Sciatic nerve (tissue), 2 donors: ENCODE measurements at regions not wholly inside any gene's neighbourhood (a gene's known extent, or its start where the extent isn't known, plus 50 kb on each side); places are given as distances from the start of the nearest gene placed in this dataset.

Experiments used
- ATAC-seq: fragments of 200-7000 bp; cut with Tn5 transposase; one replicate; pipeline ENCODE4 v1.9.1; 2020; ENCODE audit warnings: mild to moderate bottlenecking, moderate library complexity
- DNase-seq: peaks from one replicate; pipeline ENCODE4 v3.0.0-alpha.2; 2020; ENCODE audit warnings: low spot score
- intact Hi-C: fragments of 100-400 bp; cut with DNase I; formaldehyde crosslinking; loops from one replicate; pipeline ENCODE4 v1.14.2; 2022
- donor health status: DM: no; HTN: no; CAD: no.
- donor health status: DM: no; HTN: no; CAD: no.

DNA sequence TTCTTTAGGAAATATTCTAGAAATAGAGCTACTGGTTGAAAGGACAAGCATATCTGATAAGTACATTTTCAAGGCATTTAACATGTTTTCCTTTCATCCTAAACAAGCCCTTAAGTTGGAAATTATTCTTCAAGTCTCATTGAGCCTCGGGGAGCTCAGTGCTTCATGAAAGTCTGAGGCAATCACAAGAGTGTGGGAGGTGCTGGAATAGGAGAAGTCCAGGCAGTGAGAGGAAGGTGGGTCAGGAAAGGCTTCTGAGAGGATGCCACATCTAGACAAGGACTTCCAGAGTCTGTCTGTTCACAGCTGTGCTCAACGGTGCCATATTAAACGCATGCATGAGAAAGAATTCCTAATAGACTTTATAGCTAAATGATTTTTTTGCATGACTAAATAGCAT, 69.8 kb downstream of the CD83 start:
- intact Hi-C loops, result no loop called here
- DNase-seq (no peak), ATAC-seq (no peak)

DNA sequence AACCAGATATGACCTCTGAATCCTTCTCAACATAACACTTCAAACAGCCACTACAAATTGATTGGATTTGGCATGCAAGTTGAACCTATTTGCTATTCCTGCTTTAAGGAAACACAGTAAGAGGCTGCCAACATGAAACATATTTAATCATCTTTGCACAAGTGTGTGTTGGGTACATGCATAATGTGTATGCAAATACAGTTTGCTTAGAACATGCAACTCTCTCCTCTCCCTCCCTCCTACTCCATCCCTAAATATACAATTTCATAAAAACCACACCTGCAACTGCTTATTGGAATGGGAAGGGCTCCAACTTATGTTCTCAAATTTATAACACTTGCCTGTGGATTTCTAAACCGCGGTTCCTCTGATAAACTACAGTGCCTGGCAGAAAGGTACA, 71.5 kb downstream of the CD83 start:
- intact Hi-C loops, result no loop called here
- no peak for DNase-seq
- no peak for ATAC-seq

- intact Hi-C loops, result no loop called here
- DNase-seq (no peak), ATAC-seq (peak; percentile 62)
Observed at GRCh38 chr6:14190191-14190928, 72.8 kb downstream of the CD83 start.

- ATAC-seq (no peak), DNase-seq (no peak)
- intact Hi-C loops, result no loop called here
Observed at GRCh38 chr6:14190929-14191224, 73.3 kb downstream of the CD83 start.

DNA sequence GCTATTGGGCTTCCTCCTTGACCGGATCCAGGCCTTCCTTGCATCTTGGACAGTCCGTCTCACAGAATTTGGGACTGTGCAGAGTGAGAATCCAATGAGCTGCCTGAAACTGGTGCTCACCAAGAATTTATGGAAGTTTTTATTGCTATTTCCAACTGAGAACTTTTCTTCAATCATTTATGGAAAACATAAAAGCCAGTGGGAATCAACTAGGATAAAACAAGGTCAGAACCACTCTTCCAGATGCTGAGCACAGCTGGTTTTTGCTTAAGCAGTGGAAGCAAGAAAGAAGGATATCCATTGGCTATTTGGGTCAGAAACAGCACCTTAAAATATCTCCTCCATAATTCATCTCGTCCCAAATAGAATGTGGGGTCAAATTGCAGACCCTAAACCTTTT, 74.2 kb downstream of the CD83 start:
- intact Hi-C loops, result no loop called here
- DNase-seq, result no peak
- no peak for ATAC-seq

GRCh38 chr6:14192216-14192788, 74.7 kb downstream of the CD83 start:
- DNase-seq, result no peak
- intact Hi-C loops, result no loop called here
- ATAC-seq, result no peak

DNA sequence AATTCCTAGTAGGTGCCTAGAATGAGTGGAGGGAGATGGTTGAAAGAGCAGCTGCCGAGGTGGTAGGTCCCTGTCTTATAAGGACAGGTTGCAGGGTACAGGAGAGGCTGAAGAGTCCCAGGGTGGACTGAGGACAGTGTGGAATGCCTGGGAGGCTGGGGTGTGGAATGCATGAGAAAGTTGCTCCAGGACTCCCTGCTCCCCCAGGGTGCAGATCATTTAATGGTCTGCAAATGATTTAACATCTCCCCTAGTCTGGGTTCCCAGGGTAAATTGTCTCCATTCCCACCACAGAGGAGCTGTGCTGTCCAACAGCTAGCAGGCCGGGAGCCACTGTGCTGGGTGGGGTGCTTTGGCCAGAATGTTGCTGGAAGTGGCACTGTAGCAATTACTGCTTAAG, 76.0 kb downstream of the CD83 start:
- DNase-seq, result no peak
- intact Hi-C loops, result no loop called here
- no peak for ATAC-seq

- no peak for DNase-seq
- intact Hi-C loops, result loop anchor here (2.0 kb wide), 1 partner anchor 34 kb away; no protein-coding TSS in a partner anchor
- ATAC-seq, result no peak
Observed at GRCh38 chr6:14194483-14194882, 76.9 kb downstream of the CD83 start.

DNA sequence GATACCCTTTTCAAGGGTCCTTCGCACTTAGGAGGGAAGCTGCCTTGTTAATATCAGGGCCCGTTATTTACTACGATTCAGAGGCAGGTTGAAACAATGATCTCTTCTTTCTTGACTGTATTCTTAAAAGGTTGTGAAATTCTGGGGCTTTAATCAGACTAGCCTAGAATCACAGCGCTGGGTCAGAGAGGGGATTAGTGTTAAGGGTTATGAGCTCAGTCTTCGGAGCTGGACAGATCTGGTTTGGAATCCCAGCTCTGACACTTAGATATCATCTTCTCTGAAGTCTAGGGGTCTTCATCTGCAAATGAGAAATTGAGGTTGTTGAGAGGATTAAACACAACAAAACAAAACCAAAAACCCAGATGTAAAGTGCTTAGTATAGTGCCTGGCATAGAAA, 77.4 kb downstream of the CD83 start:
- ATAC-seq, result no peak
- DNase-seq, result no peak
- intact Hi-C loops, result loop anchor here (2.0 kb wide), 1 partner anchor 34 kb away; no protein-coding TSS in a partner anchor

DNA sequence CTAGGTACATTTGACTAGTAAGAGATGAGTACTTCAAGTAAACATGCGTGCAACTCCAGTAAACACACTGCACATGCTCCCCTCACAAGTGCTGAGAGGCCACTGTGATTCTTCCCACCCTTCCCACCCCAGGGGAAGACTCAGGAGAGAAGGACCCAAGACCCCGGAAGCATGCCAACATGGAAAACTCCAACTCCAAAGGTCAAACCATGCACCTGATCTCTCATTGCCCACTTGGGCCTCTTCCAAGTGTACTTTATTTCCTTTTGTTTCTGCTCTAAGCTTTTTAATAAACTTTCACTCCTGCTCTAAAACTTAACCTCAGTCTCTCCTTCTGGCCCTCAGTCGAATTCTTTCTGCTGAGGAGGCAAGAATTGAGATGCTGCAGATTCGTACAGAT, 78.5 kb downstream of the CD83 start:
- DNase-seq (no peak), ATAC-seq (no peak)
- intact Hi-C loops, result no loop called here

GRCh38 chr6:14197118-14197517, 79.5 kb downstream of the CD83 start:
- DNase-seq (no peak), ATAC-seq (no peak)
- intact Hi-C loops, result no loop called here

DNA sequence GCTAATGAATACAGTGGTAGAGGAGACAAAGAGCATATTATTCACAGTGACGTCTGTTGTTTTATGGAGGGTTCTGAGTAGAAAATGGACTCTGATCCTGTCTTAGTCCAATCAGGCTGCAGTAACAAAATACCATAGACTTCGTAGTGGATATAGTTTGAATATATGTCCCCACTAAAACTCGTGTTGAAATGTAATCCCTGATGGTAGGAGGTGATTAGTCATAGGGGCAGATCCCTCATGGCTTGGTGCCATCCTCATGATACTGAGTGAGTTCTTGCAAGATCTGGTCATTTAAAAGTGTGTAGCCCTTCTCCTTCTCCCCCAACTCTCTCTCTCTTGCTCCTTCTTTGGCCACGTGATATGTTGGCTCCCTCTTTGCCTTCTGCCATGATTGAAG, 82.5 kb downstream of the CD83 start:
- intact Hi-C loops, result no loop called here
- no peak for DNase-seq
- no peak for ATAC-seq

GRCh38 chr6:14202947-14203346, 85.4 kb downstream of the CD83 start:
- intact Hi-C loops, result no loop called here

DNA sequence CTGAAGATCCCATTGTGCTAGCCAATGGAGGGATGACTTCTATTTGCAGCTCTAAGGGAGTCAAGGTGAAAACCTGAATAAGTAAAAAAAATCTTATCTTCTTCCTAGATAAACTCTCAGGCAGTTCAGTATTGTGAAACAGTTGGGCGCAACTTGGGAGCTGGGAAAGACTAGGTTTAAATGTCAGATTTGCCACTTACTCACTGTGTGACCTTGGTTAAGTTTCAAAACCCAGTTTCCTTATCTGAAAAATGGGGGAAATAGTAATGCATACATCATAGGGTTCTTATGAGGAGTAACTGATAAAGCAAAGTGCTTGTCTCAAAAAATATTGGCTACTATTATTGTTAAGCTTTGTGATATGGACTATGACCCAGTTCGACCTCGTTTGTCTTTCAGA, 88.8 kb downstream of the CD83 start:
- intact Hi-C loops, result no loop called here
- ATAC-seq (no peak), DNase-seq (no peak)

More at GRCh38 chr6:14202947-14203346, 85.4 kb downstream of the CD83 start:
- no peak for DNase-seq
- ATAC-seq, result no peak

DNA sequence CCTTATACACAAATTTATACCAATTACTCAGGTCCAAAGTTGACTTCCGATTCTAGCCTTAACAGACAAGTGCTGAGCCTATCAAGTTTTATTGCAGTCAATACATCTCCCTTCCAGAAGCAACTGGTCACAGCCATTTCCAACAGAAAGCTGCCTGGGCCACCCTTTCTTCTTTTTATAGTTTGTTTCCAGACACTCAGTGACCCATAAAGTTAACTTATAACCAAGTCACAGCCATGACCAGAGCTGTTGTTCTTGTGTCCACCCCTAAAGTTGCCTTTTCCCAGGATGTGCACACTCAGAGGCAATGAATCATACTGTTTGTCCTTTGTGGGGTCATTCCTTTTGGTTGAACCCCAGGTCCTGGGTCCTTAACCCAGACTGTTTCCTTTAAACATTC, 89.9 kb downstream of the CD83 start:
- intact Hi-C loops, result no loop called here
- no peak for ATAC-seq
- DNase-seq, result no peak

GRCh38 chr6:14209000-14209399, 91.4 kb downstream of the CD83 start:
- no peak for ATAC-seq
- intact Hi-C loops, result no loop called here
- no peak for DNase-seq

DNA sequence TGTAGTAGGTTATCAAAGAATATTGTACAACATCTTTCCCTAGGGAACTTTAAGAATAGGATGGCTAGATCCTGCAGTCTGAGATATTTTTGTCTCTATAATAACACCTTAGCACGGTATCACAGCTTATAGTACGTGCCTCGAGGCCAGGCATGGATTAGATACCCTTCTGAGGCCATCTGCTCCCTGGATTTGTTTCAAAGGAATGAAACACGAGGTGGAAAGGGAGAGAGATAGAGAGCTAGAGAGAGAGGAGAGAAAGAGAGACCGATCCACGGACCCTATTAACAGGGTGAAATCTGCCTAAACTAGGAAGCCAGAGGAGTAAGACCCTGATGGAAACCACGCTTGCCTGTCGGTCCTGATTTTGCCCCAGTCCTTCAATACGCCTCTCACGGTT, 92.5 kb downstream of the CD83 start:
- ATAC-seq (no peak), DNase-seq (no peak)
- intact Hi-C loops, result loop anchor here (10.0 kb wide), 1 partner anchor 1285 kb away; no protein-coding TSS in a partner anchor

DNA sequence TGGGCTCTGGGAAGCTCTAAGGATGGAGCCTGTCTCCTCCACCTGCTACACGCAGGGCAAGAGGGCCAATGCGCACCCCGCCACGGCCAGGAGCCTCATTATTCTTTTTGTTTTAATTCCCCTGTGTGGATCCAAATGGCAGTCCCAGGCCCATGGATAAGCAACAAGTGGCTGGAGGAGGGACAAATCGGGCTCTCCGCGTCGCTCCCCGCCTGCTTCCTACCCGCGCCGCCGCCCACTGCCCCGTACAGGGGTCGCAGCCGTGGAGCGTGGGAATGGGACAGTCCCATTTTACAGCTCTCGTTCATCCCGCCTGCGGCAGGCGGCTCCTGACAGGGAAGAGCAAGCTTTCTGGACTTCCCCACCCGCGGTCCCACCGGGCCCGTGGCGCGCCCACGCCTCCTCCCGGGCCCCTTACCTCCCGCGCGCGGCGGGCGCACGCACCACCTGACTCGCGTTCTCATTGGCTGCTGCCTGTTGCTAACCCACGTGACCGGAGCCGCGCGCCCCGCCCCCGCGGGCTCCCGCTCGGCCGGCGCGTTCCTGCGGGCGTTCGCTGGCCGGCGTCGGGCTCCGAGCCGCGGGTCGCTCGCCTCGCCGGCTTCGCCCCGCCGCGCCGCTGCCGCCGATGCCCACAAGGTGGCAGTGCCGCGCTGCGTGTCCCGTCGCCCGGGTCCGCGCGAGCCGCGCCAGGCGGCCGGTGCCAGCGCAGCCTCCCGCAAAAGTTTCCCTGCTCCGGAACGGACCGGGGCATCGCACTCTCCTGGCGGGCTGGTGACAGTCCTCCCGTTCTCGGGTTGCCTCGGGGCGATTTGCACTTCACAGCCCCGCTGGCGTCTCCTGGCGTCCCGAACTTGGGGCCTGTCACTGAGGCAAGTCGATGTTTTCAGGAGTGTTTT, 93.3 kb downstream of the CD83 start:
- intact Hi-C loops, result loop anchor here (10.0 kb wide), 1 partner anchor 1284 kb away; no protein-coding TSS in a partner anchor
- ATAC-seq (peak; percentile 96), DNase-seq (peak; percentile 95)

DNA sequence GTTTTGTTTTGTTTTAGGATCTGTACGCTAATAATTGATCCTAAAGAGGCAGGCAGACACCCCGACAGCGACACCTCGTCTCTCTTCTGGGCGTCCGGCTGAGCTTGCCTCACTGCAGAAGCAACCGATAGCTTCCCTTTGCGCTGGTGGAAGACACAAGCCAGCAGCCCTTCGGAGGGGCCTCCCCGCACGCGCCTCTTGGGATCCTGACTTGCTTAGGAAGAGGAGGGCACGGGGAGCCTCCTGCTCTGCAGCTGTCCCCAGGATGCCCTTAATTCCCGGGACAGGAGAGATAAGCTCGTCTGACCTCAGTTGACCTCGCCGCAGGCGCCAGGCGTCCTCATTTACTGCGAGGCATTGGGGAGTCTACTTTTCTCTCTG, 94.0 kb downstream of the CD83 start:
- DNase-seq (peak; percentile 73), ATAC-seq (peak; percentile 57)
- intact Hi-C loops, result loop anchor here (10.0 kb wide), 1 partner anchor 1283 kb away; no protein-coding TSS in a partner anchor

DNA sequence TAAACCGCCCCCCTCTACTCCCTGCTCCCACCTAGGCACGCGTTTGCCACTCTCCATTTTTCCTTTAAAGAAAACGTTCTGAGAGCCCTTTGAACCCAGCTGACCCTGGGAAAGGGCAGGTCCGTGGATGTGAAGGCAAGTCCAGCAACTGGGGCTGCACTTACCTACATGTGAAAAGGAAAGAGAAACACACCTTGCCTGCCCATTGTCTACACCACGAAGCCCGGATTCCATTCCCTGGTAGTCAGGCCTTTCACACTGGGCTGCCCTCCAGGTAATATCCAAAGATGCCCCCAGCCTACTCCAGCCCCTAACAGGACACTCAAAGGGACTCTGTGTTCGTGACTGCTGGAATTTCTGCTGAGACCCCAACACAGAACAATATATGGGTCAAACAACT, 94.4 kb downstream of the CD83 start:
- DNase-seq (no peak), ATAC-seq (no peak)
- intact Hi-C loops, result loop anchor here (10.0 kb wide), 1 partner anchor 1283 kb away; no protein-coding TSS in a partner anchor
